HG02763 (cell line): ENCODE measurements at regions not wholly inside any gene's neighbourhood (a gene's known extent, or its start where the extent isn't known, plus 50 kb on each side); places are given as distances from the start of the nearest gene placed in this dataset.
"Not testable (repeated sequence)": the region's sequence is repeated elsewhere in the genome, so short reads cannot be mapped to it uniquely, and the experiment has no call there.

Source experiments
- ATAC-seq: cut with Tn5 transposase; IDR thresholded peaks from one replicate; pipeline ENCODE4 v1.9.1; 2021; ENCODE audit warnings: mild to moderate bottlenecking, moderate library complexity; ENCODE audit not compliant: unreplicated experiment

DNA sequence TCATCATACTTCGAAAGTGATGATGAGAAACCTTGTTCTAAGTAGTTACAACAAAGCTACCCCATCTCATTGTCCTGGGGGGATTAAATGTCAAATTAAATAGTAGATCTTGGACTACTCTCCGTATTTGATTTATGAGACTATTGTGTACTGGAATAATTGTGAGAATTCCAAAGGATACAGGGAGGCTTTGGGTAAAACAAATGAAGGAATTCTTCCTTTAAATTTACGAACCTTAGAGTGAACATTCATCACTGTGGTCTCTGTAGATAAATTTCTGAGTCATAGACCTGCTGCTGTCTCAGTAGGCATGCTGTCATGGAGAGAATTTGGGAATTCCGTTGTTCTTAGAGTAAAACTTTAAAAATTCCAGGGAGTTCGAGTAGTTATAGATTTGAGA lies 836.2 kb downstream of the DNAH5 start:
- no peak for ATAC-seq

DNA sequence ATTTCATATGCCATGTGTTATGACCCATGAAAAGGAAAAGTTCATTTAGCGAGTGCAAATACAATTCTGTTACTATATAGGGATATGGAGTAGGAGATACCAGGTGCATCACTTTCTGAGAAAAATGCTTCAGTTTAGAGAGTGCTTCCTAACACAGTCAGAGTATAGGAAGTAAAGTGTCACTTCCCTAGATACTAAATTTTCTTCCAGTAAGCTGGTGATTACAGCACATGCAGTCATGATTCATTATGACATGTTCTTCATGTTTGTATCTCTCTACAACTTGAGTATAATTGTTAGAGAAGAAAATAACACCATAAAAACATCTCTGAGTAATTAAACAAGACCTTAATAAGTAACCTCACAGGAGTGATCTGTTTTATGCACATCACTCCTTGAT lies 837.0 kb downstream of the DNAH5 start:
- ATAC-seq, result no peak

DNA sequence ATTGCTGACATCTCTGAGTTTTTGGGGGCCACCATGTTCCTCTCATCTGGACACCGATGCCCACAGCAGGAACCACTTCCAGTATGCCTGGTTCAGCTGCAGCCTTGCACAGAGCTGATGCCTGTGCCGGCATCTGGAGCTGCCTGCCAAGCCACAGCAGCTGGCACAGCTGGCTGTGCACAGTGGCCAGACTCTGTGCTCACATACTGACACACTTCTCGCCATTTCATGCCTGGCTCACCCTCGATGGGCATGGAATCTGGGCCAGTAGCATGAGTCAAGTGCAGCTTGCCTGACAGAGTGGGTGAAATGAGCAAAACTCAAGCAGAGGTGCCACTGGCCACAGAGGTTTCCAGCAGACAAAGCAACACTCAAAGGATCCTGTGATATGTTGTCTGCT lies 863.4 kb downstream of the DNAH5 start:
- no peak for ATAC-seq

DNA sequence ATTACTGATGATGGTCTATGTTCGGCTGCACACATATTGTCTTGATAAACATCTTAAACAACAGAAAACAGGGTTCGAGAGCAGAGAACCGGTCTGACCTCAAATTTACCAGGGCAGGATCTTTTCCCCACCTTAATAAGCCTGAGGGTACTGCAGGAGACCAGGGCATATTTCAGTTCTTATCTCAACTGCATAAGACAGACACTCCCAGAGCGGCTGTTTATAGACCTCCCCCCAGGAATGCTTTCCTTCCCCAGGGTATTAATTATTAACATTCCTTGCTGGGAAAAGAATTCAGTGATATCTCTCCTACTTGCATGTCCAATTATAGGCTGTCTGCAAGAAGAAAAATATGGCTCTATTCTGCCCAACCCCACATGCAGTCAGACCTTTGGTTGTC lies 871.6 kb downstream of the DNAH5 start:
- not testable (repeated sequence) for ATAC-seq

DNA sequence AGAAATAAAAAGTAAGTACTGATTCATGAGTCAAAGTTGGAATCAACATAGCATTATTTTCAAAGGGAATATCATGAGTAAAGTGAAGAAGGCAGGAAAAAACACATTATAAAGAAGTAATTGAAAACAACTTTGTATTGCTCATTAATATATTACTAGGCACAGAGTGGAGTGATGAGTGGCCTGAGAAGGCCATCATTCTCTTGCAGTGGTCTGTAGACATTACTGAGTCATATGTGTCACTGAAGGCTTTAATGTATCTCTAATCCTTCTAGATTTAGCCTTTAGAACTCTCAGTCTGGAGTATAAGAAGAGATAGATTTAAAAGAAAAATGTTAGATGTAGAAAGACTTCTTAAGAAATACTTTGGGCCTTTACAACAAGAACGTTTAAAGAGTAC lies 881.4 kb downstream of the DNAH5 start:
- ATAC-seq, result no peak

GRCh38 chr5:13045897-13046551 lies 898.5 kb downstream of the DNAH5 start:
- no peak for ATAC-seq

- ATAC-seq, result no peak
Measured at GRCh38 chr5:13034061-13034460, 910.4 kb downstream of the DNAH5 start.

GRCh38 chr5:13029211-13029610 lies 915.3 kb downstream of the DNAH5 start:
- no peak for ATAC-seq

- ATAC-seq, result no peak
Measured at GRCh38 chr5:13027874-13028273, 916.6 kb downstream of the DNAH5 start.

DNA sequence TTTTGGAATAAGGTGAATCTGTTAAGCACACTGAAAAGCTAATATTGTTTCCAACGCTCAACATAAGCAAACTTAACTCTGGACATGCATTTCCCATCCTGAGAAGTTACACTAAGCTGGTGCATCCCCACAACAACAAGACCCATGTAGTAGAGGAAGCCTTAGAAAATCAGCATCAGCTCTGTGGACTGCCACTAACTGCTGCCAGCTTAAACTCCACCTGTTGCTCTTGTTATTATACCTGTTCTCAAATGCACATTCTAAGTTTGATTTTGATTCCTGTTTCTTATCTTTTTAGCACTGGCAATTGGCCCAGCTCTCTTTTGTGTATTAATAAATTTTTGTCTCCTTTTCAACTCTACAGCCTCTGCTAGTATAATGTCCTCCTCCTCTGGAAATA lies 924.8 kb downstream of the DNAH5 start:
- ATAC-seq, result no peak

GRCh38 chr5:13003457-13003856 lies 941.0 kb downstream of the DNAH5 start:
- ATAC-seq, result no peak

DNA sequence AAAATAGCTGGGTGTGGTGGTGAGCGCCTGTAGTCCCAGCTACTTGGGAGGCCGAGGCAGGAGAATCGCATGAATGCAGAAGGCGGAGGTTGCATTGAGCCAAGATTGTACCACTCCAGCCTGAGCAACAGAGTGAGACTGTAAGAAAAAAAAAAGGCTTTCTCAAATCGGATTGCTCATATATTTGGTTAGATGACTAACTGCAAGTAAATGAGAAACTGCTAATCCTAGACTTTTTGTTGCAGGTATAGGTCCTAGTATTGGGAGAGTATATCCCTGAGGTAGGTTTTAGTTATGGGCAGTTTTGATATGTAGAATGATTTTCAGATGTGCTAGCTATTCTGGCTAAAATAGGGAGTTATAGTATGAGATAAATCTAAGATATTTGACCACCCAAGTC lies 944.8 kb downstream of the DNAH5 start:
- ATAC-seq, result no peak

DNA sequence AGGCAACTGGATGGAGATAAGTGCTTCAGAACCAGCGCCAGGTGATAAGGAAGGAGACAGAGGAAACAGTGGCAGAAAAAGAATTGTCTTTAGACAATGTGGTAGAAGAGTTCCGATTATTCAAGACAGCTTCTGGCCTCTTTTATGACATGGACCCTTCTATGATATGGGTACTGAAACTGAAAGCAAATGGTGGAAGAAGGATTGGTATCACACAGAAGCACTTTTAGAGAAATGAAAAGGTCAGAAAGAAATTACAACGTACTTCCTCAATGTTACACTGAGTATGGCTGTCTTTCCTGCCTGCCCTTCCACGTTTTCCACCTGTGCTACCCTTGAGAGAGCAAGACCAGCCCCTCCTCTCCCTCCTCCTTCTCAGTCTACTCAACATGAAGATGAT lies 959.3 kb downstream of the DNAH5 start:
- no peak for ATAC-seq

- no peak for ATAC-seq
Measured at GRCh38 chr5:12974856-12975255, 969.6 kb downstream of the DNAH5 start.

DNA sequence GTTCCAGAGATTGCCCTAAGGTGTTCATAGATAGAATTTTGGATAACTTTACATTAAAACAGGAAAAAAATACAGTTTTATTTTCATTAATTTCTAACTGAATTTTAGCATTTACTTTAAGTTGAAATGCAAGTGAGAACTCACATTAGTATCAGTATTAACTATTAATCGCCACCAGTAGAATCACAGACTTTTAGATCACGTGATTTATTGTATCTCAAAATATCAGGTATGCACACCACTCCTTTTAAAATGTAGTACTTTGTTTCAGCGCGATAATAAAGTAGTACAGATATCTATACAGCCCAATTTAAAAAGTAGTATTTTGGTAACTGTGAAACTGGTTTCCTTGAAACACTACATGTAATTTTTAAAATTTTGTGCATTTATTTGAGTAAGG lies 978.7 kb downstream of the DNAH5 start:
- no peak for ATAC-seq

- no peak for ATAC-seq
Measured at GRCh38 chr5:12959713-12960112, 984.8 kb downstream of the DNAH5 start.

DNA sequence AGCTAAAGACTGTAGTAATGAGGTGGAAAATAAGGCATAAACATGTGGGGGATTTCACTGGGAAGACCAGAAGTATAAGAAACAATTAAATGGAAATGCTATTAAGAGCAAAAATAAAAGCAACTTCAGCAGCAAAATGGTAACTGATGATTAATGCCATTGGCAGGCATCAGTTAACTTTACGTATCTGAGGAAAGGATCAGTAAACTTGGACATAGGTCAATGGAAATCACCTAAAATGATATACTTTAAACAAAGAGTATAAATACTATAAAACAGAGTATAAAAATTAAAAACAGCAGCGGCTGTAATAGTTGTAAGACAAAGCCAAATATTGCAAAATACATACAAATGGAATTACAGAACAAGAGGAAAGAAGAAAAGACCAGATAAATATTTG lies 992.1 kb downstream of the DNAH5 start:
- ATAC-seq, result no peak

GRCh38 chr5:12951846-12952245 lies 992.6 kb downstream of the DNAH5 start:
- no peak for ATAC-seq

GRCh38 chr5:12947379-12947778 lies 997.1 kb downstream of the DNAH5 start:
- no peak for ATAC-seq

- ATAC-seq, result not testable (repeated sequence)
Measured at GRCh38 chr5:12945477-12945876, 999.0 kb downstream of the DNAH5 start.

- no peak for ATAC-seq
Measured at GRCh38 chr5:12936221-12936620, 1008.3 kb downstream of the DNAH5 start.

DNA sequence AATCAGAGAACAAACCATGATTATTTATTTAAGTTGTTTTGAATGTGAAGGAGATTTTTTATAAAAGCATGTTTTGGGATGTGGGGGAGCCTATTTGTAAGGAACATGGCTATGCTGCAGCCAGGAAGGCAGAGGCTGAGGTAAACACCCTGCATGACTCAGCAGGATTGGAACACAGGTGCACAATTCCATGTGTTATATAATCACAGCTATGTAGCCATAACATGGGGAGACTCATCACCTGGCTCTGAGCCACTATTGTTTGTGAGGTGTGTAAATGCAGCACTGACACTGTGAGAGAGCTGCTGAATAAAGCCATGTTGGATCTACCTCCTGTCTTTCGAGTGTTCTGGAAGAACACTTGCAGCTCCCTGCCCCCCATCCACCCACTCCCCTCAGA lies 1009.8 kb downstream of the DNAH5 start:
- no peak for ATAC-seq

DNA sequence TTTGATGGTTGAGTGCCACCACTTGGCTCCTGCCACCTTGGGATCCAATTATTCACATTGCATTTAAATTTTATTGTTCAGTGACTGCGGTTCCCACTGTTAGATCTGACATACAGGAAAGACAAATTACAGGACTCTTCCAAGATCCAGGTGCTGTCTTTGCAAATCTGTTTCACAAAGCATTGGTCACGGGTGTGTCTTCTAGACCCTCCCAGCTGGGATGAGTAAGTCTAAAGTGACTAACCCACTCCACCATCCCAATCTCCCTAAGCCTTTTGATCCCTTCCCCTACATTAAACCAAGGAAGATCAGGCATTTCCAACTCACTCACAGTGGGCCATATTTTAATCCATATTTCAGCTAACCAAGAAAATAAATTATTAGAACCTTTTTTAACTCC lies 1016.3 kb upstream of the CTNND2 start:
- no peak for ATAC-seq
